Left kidney (tissue), 1 donor: ENCODE measurements at regions not wholly inside any gene's neighbourhood (a gene's known extent, or its start where the extent isn't known, plus 50 kb on each side); places are given as distances from the start of the nearest gene placed in this dataset.
"Not testable (repeated sequence)": the region's sequence is repeated elsewhere in the genome, so short reads cannot be mapped to it uniquely, and the experiment has no call there.

Experiments
- DNase-seq: peaks from one replicate; pipeline ENCODE4 v3.0.0-alpha.2; 2013

DNA sequence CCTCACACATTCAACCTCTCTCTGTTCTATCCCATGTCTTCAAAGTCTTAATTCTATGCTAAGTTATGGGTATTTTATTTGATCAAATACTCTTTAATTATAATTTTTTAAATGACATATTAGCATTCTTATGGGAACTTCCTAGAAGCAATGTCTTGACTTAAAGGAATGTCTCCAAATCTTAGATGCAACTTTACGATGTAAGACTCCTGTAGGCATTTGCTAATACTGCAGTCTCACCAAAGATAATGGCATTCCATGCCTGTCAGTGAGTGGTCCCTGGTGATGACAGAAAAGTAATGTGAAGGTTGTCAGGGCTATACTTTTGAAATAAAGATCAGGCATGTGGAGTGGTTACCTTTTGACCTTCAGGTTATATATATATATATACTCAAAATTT, 1654.2 kb upstream of the WWC1 start:
- no peak for DNase-seq

DNA sequence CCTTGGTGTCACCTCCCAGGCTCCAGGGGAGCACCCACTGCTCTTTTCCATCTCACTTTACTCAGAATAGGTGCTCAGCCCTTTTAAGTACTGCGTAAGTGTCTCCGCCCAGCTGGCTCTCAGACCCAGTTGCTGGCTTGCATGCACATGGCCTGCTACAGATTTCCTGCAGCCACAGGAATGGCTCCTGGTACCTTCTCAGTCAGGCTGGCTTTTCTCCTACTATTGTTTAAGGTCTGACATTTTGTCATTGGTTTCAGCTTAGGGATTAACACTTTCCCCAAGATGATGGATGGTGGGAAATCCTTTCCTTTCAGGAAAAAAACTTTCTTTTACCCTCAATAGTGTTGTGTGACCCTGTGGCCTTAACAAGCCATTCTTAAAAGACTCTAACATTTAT, 1652.3 kb upstream of the WWC1 start:
- no peak for DNase-seq

DNA sequence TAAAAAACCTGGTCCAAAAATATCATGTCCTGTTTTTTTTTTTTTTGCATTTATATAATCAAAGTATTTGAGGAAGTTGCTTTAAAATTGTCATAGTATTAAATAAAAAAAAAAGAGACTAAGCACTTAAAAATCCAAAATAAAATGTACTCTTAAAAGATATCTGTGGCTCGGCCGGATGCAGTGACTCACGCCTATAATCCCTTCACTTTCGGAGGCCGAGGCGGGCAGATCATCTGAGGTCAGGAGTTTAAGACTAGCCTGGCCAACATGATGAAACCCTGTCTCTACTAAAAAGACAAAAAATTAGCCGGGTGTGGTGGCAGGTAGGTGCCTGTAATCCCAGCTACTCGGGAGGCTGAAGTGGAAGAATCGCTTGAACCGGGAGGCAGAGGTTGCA, 1651.3 kb upstream of the WWC1 start:
- not testable (repeated sequence) for DNase-seq

DNA sequence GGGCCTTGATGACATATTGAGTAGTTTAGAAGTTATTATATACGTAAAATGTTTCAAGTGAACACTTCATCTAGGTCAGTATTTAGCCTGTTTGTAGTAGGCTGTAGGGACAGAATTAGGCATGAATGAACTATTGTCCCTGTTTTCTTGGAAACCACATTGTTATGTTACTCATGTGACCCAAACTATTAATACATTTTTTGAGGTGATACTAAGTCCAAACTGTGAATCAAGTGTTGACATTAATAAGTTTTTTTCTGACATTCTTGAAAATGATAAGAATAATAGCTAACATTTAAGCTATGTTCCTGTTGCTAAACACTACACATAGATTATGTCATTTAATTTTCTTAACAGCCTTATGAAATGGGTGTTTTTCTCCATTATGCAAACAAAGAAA, 1642.7 kb upstream of the WWC1 start:
- no peak for DNase-seq

DNA sequence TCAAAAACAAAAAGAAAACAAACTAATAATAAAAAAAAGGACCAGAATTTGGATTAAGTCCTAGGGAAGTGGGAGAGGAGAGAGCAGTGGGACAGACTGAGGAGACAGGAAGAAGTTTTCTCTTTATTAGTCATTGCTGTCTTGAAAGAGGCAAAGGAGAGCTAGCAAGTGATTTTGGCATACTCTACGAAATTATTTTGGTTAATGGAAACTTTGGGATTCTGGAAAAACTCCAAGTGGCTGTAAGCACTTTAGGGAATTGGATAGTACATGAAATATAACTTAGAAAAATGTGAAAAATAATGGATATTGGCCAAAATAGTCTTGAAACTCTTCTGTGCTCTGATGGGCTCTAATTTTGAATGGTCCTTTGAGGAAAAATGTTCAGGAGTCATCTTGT, 1641.8 kb upstream of the WWC1 start:
- DNase-seq = no peak

DNA sequence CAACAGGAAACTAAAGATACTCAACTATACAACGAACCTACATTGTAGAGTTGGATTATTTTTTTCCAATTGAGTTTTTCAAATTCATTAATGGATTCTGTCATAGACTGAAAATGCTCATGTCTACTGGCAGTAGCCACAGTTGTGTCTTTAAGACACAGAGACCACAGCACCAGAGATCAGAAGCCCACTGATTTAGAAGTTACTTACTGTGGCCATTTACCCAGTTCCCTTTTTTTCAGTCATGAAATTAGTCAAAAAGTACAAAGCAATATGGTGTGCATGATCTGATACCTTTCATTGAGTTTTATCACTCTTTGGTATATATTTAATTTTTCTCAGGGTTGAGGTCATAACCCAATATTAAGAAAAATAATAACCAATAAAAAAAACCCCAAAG, 1640.2 kb upstream of the WWC1 start:
- DNase-seq = no peak

DNA sequence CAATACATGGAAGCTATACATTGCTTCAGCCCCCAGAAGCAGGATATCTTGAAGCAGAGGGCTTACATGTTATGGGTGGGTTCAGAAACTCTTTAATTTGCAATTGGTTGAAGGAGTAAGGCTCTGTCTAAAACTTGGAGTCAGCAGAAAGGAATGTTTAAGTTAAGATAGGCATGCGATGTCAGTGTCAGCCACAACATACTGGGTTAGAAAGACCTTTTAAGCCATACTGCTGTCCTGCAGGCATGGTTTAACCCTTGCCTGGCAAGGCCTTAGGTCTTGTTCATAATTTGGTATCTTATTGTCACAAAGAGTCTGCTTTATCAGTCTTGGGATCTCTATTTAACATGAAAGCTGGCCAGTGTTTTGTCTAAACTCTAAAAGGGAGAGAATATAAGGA, 1619.6 kb upstream of the WWC1 start:
- DNase-seq = no peak

DNA sequence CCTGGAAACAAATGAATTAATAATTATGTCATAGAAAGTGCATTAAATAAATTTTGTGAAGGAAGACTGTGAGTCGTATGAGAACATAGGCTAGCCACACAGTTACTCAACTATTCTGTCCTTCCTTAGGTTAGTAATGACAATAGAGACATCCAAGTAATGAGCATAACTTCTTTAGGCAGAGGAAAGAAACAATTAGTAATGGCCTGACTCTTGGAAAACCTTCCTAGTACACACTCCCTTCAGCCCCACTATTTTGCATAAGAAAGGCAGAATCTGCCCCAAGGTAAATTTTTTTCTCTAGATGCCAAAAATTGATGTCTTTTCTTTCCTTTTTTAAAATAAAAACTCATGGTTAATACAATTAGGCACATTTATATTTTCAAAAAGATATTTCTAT, 1619.0 kb upstream of the WWC1 start:
- DNase-seq = no peak

DNA sequence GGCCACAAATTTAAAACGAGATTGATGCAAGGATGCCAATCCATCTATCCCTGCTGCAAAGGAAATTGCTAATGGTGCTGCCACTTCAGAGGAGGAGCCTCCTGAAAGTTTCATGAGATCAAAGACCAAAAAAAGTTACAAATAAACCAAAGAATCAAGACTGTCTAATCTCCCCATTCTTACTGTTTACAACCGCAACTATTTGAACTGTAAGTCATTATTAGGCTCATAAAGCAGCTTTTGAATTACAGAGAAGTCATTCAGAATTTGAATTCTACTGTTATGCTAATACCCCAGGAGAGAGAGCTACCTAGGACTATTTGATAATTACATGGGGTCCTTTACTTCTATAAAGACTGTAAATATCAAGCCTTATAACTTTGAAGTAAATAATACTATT, 1613.6 kb upstream of the WWC1 start:
- DNase-seq = no peak

DNA sequence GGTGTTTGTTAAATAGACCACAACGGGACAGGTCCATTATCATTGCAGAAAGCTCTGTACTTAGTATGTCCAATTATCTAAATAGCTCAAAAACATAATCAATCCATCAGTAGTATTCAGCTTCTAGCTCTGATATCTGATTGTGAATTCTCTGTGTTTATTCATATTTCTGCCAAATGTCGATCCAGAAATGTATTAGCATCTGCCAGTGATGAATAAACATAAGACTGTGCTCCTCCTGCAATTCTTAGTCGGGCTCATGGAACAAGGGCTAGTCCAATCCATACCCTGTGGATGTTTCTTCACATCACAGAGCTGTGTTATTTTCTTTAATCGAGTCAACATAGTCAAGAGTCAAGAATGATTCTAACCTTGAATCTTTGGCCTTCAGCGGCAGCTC, 1612.1 kb upstream of the WWC1 start:
- no peak for DNase-seq

DNA sequence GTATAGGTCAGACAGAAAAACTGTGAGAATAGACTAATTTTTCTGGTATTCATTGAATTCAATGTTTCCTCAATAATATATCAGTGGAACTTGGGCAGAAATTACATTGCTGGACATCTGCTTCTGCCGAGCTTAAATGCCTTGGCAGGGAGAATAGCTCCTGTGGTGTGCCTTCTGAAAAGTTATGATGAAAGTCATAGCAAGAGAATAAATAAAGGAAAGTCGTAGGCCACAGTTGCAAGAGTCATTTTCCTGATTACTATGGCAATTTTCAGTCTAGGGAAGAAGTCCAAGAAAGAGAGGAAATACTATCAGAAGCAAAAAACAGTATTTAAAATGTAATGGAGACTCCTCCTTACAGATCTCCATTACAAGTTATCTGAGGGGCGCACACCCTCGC, 1596.1 kb upstream of the WWC1 start:
- DNase-seq = no peak

DNA sequence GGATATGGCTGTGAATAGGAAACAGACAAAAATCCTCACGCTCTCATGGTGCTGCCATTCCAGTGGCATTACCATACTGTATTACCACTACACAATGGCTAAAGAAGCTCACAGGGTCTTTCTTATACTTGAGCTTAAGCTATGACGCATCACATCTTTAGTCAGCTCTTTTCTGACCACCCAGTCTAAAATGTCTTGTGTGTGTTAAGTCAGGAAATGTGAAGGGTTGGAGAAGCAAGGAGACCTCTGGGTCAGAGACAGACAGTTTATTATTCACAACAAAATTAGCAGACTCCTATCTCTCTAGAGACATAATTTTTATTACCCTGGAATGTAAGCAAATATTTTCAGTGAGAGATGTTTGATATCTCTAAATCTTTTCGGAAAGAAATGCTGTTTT, 1583.2 kb upstream of the WWC1 start:
- no peak for DNase-seq

DNA sequence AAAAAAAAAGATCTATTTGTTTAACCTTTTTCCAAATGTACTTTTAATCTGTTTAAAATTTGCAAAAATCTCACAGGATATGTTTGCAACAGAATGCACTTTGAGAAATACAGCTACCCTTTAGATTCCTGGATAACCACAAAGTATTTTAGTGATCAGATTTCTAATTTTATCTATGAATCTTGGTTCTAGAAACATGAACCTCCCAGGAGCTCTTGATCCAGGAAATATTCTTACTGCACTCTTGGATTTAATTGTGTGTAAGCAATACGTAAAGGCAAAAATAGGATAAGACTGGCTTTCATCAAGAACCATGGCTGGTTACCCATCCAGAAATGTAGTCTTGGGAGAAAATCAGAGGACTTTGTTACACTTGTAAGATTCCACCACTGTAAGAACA, 1581.8 kb upstream of the WWC1 start:
- no peak for DNase-seq

DNA sequence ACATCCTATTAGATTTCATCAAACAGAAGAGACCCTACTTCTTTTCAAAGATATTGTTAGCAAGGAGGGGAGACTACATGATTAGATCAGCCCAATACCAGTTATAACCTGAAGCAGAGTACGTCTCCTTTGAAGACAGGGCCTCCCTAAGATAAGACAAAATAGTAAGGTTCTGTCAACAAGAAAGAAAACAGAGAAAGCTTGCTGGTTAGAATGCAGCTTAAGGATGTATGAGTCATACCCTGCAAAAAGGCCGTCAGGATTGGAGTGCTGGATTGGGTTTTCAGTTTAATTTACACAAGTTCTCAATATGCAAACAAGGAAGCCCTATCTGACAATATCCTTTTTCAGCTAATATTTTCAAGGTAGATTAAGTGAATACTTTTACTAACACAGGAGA, 1581.2 kb upstream of the WWC1 start:
- no peak for DNase-seq

DNA sequence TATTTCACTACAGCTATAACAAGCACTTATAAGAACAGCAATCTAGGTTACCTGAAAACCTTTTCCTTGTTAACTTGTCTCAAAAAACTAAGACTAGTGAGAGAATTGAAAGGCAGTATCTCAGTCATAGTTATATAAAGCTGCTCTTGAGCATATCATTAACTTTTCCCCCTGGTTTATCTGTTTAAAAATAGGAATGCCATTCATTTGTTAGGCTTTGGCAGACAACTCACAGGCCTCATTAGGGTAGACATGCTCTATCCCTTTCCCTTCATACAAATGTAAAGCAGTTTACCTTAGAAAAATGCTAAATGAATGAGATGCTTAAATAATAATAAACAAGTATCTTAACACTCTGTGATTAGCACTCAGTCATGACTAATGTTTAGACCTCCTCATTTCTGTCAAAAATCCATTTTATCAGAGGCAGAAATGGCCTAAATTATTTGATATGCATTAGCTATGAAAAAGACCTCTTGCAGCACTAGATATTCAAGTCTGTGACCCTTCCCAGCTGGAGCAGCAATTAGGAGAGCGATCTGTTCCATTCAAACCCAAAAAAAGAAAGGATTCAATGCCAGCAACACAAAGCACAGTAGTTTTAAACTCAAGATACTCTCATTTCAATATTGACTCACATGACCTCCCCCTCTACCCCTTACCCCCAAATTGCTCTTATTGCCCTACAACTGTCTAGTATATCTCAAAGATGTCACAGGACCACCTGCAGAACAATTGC, 1578.8 kb upstream of the WWC1 start:
- no peak for DNase-seq

DNA sequence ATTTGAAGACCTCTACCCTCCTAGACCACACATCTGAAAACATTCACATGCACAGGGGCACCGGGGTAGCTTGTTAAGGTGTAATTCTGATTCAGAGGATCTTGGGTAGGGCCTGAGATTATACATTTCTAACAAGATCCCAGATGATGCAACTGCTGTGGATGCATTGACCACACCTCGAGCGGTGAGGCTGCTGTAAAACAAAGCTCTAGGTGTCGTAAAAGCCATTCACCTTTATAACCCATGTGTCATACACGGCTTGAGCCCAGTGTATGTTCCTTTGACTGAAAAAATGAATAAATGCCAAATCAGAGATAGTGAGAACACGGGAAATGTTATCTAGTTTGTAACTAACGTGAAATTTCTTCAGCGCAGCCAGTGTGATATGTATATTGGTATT, 1578.2 kb upstream of the WWC1 start:
- DNase-seq = no peak

DNA sequence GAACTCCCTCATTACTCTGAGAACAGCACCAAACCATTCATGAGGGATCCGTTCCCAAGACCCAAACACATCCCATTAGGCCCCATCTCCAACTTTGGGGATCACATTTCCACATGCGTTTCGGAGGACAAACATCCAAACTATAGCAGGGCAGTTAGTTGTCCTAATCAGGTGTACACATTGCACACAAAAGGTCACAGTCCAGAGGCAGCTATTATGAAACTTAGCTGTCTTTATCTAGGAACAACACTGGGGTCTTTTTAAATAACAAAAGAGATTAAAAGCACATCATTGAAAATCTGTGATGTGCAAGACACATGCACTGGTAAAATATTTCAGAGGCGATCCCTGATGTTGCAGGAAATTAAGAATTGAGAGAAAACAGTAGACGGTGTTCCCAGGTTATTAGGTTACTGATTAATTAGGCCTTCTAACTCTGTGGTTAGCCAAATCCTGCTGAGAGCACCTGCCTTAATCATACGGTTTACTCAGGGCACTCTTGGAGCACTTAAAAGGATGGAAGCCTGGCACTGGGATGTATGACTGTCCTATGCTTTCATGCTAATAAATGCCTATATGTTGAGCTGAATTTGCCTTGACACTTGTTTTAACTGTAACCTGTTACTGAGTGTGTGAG, 1574.5 kb upstream of the WWC1 start:
- no peak for DNase-seq

DNA sequence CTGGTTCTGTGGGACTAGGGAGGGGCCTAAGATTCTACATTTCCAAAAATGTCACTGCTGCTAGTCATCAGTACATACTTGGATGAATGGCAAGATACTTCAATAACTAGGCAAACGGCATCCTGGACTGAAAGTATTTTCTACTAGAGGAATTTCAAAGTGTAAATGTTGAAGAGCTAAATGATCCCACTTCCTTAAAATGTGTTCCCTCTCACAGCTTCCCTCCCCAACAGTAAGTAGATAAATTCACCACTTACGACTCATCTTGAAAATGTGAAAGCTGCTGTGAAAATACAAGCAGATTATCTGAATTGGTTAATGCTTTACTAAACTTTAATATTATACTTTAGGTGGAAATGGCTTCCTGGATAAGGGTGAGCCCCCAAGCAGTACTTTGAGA, 1571.5 kb upstream of the WWC1 start:
- no peak for DNase-seq

DNA sequence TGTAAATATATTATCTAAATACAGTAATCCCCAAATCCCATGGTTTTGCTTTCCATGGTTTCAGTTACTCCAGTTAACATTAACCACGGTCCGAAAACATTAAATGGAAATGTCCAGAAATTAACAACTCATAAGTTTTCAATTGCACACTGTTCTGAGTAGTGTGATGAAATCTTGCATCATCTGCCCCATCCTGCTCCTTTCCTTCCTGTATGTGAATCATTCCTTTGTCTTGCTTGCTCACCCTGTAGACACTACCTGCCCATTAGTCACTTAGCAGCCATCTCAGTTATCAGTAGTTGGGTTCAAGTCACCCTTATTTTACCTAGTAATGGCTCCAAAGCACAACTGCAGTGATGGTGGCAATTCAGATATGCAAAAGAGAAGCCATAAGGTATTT, 1568.5 kb upstream of the WWC1 start:
- DNase-seq = no peak

DNA sequence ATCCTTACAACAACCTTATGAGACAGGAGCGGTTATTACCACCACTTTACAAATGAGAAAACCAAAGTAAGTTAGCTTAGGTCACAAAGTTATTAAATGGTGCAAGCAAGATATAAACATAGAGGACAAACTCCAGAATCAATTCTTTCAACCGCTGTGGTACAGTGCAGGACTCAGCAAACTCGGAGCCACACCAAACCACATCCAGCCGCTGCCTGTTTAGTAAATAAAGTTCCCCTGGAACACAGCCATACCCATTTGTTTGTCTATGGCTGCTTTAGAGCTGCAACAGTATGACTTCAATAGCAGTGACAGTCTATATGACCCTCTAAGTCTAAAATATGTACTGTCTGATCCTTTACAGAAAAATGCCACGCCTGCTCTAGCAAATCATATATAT, 1567.2 kb upstream of the WWC1 start:
- DNase-seq = no peak

DNA sequence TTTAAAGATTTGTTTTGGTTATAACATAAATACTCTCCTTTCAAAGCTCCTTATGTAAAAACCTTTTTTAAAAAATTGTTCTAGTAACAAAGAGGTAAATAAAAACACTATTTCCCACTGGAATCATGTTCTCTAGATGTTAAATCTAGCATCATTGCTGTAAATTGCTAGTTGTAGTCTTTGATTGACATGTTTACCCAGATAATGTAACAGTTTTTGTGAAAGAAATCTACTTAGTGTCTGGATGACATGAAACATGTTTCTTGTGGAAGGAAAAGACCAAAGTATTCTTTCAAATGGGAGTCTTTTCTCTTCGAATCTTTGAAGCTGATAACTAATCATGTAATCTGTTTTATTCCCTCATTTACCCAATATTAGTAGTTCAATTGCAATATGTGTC, 1565.9 kb upstream of the WWC1 start:
- no peak for DNase-seq

DNA sequence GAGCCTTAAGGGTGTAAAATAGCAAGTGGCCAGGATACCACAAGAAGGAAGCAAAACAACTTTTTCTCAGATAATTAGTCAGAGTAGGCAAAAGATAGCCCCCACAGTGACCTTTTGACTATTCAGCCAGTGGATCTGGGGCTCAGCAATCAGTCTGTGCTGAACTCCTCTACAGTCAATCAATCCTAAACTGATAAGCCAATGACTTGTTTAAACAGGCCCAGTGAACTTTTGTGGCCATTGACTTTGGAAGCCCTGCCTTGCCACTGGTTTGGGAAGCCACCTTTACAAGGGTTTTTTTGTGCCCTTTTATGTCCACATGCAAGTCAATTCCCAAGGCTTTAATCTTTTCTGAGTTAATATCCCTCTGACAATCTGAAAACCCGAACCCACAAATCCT, 1565.0 kb upstream of the WWC1 start:
- DNase-seq = no peak

DNA sequence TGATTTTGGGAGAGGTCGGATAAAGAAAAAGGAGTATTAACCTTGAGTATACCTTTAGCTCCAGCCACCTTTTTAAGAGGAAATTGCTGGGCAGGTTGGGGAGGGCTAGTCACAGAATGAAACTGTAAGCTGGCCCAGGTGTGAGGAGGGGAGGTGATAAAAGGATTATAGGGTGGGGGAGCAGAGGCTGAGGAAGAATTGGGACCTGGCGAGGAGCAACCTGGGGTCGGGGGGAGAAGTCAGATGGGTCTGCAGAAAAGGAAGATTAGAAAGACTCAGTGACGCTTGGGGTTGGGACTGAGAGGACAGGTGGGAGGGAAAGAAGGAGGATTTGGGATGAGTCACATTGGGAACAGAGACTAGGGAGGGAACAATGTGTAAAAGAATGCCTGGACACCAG, 1548.5 kb upstream of the WWC1 start:
- DNase-seq = not testable (repeated sequence)

DNA sequence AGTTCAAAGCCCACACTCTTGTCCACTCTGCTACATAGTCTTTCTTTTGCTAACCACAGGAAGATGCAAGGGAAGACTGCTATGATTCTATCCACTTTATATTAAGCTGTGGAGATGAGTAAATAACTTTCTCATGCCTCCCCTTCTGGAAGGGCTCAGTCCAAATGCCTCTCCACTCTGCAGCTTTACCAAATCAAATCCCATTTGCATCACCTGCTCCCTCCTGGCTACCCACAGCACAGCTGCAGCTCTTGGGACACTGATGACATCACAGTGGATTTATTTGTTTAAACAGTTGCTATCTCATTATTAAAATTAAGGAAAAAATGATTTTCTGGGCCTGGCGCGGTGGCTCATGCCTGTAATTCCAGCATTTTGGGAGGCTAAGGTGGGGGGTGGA, 1544.9 kb upstream of the WWC1 start:
- DNase-seq = no peak

DNA sequence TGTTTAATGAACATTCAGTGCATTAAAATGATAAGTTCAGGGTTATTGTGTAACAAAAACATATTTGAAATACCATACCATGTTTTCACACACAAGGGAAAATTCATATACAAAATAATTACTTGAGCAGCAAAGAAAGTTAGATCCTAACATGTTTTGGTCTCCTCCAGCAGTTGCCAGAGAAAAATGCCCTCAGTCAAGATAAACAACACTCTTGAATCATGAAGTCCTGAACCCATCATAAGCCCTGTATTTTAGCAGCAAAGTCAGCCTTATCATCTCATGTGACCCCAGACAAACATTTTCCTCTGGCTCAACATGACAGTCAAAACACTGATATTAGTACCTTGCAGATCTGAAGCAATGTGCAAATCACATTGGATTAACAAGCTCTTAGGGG, 1541.1 kb upstream of the WWC1 start:
- DNase-seq = no peak
